ENCODE measurements at regions not wholly inside any gene's neighbourhood (a gene's known extent, or its start where the extent isn't known, plus 50 kb on each side); places are given as distances from the start of the nearest gene placed in this dataset.
"Not testable (repeated sequence)": the region's sequence is repeated elsewhere in the genome, so short reads cannot be mapped to it uniquely, and the experiment has no call there.

DNA sequence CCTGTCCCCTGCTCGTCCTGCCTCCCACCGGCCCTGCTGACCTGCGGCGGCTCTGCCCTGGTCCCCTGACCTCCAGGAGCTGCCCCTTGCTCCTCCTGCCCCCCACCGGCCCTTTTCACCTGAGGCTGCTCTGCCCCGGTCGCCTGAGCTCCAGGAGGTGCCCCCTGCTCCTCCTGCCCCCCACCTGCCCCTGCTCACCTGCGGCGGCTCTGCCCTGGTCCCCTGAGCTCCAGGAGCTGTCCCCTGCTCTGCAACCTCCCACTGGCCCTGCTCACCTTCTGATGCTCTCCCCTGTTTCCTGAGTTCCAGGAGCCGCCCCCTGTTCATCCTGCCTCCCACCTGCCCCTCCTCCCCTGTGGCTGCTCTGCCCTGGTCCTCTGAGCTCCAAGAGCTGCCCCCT is 101.3 kb downstream of the TMEM121 start:
- DNase-seq = no peak
- no peak overlapping the region for H3K4me3 Mint-ChIP-seq
- TF ChIP-seq, protein P1, sequence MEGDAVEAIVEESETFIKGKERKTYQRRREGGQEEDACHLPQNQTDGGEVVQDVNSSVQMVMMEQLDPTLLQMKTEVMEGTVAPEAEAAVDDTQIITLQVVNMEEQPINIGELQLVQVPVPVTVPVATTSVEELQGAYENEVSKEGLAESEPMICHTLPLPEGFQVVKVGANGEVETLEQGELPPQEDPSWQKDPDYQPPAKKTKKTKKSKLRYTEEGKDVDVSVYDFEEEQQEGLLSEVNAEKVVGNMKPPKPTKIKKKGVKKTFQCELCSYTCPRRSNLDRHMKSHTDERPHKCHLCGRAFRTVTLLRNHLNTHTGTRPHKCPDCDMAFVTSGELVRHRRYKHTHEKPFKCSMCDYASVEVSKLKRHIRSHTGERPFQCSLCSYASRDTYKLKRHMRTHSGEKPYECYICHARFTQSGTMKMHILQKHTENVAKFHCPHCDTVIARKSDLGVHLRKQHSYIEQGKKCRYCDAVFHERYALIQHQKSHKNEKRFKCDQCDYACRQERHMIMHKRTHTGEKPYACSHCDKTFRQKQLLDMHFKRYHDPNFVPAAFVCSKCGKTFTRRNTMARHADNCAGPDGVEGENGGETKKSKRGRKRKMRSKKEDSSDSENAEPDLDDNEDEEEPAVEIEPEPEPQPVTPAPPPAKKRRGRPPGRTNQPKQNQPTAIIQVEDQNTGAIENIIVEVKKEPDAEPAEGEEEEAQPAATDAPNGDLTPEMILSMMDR (IDR thresholded peaks at IDR 0.05) = no peak
- no peak overlapping the region for H3K27ac Mint-ChIP-seq
- peaks cover under 1% of the 10 kb centered on the region; the same call in 1 of the 2 replicates for H3K27me3 Mint-ChIP-seq (ENCODE audit: insufficient read depth)
- H3K4me1 Mint-ChIP-seq (ENCODE audit: low read depth) = no peaks in the 10 kb centered on the region
- H3K9me3 Mint-ChIP-seq = peaks cover 29% of the 10 kb centered on the region
- H3K36me3 Mint-ChIP-seq (ENCODE audit: low read depth) = no peaks in the 10 kb centered on the region; the same call in 1 of the 2 replicates

GRCh38 chr14:105628126-105628525 is 101.7 kb downstream of the TMEM121 start:
- not testable (repeated sequence) for DNase-seq; H3K4me1 Mint-ChIP-seq (ENCODE audit: low read depth); H3K27me3 Mint-ChIP-seq (ENCODE audit: insufficient read depth); H3K27ac Mint-ChIP-seq; H3K4me3 Mint-ChIP-seq; H3K36me3 Mint-ChIP-seq (ENCODE audit: low read depth)
- peaks cover 26% of the 10 kb centered on the region for H3K9me3 Mint-ChIP-seq

DNA sequence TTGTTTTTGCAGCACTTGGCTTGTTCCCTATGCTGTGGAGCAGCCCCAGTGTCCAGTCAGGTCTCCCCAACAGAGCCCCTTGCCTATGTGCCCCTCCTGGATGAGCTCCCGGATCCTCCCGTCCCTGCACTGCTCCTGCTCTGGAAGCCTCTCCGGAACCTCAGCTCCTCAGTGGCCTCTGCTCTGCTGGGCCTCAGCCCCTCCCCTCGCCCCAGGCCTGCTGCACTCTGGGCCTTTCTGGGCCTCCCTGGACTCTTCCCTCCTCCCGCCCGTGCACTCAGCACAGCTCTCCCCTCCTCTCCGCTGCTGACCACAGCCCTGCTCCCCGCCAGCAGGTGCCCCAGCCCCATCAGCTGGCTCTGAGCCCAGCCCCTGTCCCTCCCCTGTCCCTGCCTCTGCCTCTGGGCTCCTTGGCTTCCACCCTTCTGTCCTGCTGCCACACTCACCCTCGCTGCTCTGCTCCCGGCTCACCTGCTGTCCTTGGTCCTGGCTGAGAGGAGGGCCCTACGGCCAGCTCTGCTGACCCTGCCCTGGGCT is 102.2 kb downstream of the TMEM121 start:
- not testable (repeated sequence) for H3K27ac Mint-ChIP-seq; H3K27me3 Mint-ChIP-seq (ENCODE audit: insufficient read depth); H3K36me3 Mint-ChIP-seq (ENCODE audit: low read depth); DNase-seq; H3K4me1 Mint-ChIP-seq (ENCODE audit: low read depth); H3K4me3 Mint-ChIP-seq
- peaks cover 26% of the 10 kb centered on the region for H3K9me3 Mint-ChIP-seq

DNA sequence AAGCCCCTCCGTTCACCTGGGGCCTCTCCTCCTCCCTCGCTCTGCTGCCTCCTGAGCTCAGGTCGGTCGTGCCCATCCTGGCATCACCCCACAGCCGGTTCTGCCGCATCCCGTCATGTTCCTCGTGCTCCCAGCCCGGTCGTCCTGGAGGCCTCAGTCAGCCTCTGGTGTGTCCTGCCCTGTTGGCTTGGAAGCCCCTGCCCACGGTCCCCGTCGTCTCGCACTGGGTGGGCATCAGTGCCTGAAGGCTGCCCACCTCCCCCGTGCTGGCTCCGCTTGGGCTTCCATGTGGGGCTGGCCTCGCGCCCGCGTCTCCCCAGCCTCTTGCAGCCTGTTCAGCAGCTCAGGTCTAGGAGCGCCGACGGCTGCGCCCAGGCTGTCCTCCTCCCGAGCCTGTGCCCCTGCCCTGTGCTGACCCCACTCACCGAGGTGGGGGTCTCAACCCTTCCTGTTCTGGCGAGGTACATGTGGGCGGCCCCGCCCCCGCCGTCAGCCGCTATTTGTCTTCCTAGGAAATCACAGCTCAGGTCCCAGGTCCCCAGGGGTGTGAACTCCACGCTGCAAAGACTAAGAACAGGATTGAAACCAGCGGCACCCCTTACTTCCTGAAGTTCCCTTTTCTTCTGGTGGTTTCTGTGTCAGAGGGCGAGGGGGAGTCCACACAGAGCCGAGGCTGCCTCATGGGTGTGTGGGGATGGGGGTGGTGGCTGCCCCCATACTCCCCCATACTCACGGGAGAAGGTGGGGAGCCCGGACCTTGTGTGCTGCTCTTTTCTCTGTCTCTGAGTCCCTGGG is 102.9 kb downstream of the TMEM121 start:
- not testable (repeated sequence) for H3K27me3 Mint-ChIP-seq (ENCODE audit: insufficient read depth); DNase-seq; H3K27ac Mint-ChIP-seq; H3K4me1 Mint-ChIP-seq (ENCODE audit: low read depth); H3K36me3 Mint-ChIP-seq (ENCODE audit: low read depth); H3K4me3 Mint-ChIP-seq
- peaks cover 26% of the 10 kb centered on the region for H3K9me3 Mint-ChIP-seq

GRCh38 chr14:105629886-105630215 is 103.5 kb downstream of the TMEM121 start:
- H3K27ac Mint-ChIP-seq = no peak overlapping the region
- H3K27me3 Mint-ChIP-seq (ENCODE audit: insufficient read depth) = peaks cover 3% of the 10 kb centered on the region; the same call in 1 of the 2 replicates
- peaks cover 26% of the 10 kb centered on the region for H3K9me3 Mint-ChIP-seq
- no peak overlapping the region for H3K4me3 Mint-ChIP-seq
- no peak for DNase-seq
- H3K36me3 Mint-ChIP-seq (ENCODE audit: low read depth) = no peaks in the 10 kb centered on the region; the same call in 1 of the 2 replicates
- TF ChIP-seq, protein P1 (IDR thresholded peaks at IDR 0.05) = no peak
- no peaks in the 10 kb centered on the region for H3K4me1 Mint-ChIP-seq (ENCODE audit: low read depth)

DNA sequence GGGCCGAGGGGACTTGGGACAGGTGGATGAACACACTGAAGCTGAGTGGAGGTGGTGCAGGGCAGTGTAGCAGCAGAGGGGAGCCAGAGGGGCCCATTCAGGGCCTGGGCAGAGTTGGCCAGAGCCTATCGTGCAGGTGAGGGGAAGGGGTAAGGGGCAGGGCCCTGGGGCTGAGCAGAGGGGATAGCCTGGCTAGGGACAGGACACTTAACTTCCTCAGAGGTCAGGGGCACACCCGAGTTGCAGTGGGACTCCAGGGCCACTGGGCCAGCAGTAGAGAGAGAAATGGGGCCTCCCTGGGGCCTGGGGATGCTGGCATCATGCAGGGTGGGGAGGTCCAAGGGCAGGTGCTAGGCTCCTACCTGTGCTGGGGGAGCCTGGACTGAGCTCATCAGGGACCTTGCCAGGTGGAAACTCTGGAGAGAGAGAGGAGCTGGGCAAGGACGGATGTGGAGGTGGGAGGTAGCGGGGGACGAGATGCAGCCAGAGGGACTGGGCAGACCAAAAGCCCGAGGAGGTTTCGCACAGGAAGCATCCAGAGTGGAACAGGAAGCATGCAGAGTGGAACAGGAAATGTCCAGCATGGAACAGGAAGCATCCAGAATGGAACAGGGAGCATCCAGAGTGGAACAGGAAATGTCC is 104.0 kb downstream of the TMEM121 start:
- not testable (repeated sequence) for DNase-seq; H3K4me3 Mint-ChIP-seq; H3K4me1 Mint-ChIP-seq (ENCODE audit: low read depth); H3K27ac Mint-ChIP-seq; H3K36me3 Mint-ChIP-seq (ENCODE audit: low read depth); H3K27me3 Mint-ChIP-seq (ENCODE audit: insufficient read depth)
- H3K9me3 Mint-ChIP-seq = peaks cover 25% of the 10 kb centered on the region

- H3K27ac Mint-ChIP-seq; H3K4me1 Mint-ChIP-seq (ENCODE audit: low read depth); H3K36me3 Mint-ChIP-seq (ENCODE audit: low read depth); H3K27me3 Mint-ChIP-seq (ENCODE audit: insufficient read depth); H3K4me3 Mint-ChIP-seq; DNase-seq: not testable (repeated sequence)
- H3K9me3 Mint-ChIP-seq = peaks cover 23% of the 10 kb centered on the region
These were observed 104.8 kb downstream of the TMEM121 start for GRCh38 chr14:105630935-105631779.
